Psoas muscle (tissue), 7 donors: ENCODE measurements at regions not wholly inside any gene's neighbourhood (a gene's known extent, or its start where the extent isn't known, plus 50 kb on each side); places are given as distances from the start of the nearest gene placed in this dataset.

Source experiments
- ATAC-seq, 4 donors: fragments of 200-7000 bp; cut with Tn5 transposase; one replicate each; pipeline ENCODE4 v1.9.1; 2020; ENCODE audit warnings: moderate library complexity in 3 of 4, mild to moderate bottlenecking in 2 of 4
- DNase-seq, 2 donors: peaks; one replicate each; pipeline ENCODE4 v3.0.0-alpha.2; 2020
- H3K27ac ChIP-seq: fragments of 200-600 bp; one replicate; pipeline ENCODE4 v1.8.0; 2022
- H3K27me3 ChIP-seq, 3 donors: fragments of 200-600 bp in 1 of 3; one replicate each; pipeline versions ENCODE4 v1.6.1 to v1.8.0; 2013 to 2022; ENCODE audit warnings: low read length in 2 of 3, mild to moderate bottlenecking in 2 of 3, moderate library complexity in 1 of 3; ENCODE audit not compliant: insufficient read depth in 3 of 3
- H3K36me3 ChIP-seq, 2 donors: fragments of 200-600 bp in 1 of 2; one replicate each; pipeline versions ENCODE4 v1.6.1 to v1.8.0; 2013 to 2022; ENCODE audit warnings: low read depth in 1 of 2, mild to moderate bottlenecking in 1 of 2, moderate library complexity in 1 of 2; ENCODE audit not compliant: insufficient read depth in 1 of 2
- H3K4me1 ChIP-seq: fragments of 200-600 bp; one replicate; pipeline ENCODE4 v1.8.0; 2022
- H3K4me3 ChIP-seq: fragments of 200-600 bp; one replicate; pipeline ENCODE4 v1.8.0; 2022; ENCODE audit warnings: mild to moderate bottlenecking
- H3K9me3 ChIP-seq: fragments of 200-600 bp; one replicate; pipeline ENCODE4 v1.8.0; 2022
- CTCF ChIP-seq: fragments of 200-600 bp; IDR thresholded peaks from one replicate; pipeline ENCODE4 v1.8.0; 2022; ENCODE audit warnings: antibody characterized with exemption
- WGBS, 3 donors: extraction: QIAGEN DNeasy Blood & Tissue Kit; methylation state at CpG; one replicate each; pipeline versions ENCODE4 v1.1.6 to v1.1.7; 2013; 5-methylcytosine and 5-hydroxymethylcytosine counted together
- intact Hi-C, 2 donors: fragments of 100-400 bp; cut with DNase I; formaldehyde crosslinking; loops; one replicate each; pipeline versions ENCODE4 v1.11.0 to v1.14.2; 2022
- donor health status: healthy with polysubstance abuse.
- donor health status: DM: no; HTN: no; CAD: no; lungs with moderate emphysema.
- donor health status: Bipolar disorder and iron deficiency.
- donor health status: healthy.
- donor health status: DM: yes; HTN: yes; CAD: no.
- donor health status: DM: no; HTN: no; CAD: no.
- donor health status: DM: yes; HTN: yes; CAD: no.

- TF ChIP-seq CTCF, result no peak
- ATAC-seq (no peak), DNase-seq (no peak)
- H3K27ac ChIP-seq, result no peak overlapping the region
- H3K4me1 ChIP-seq, result no peaks in the 10 kb centered on the region
- no peaks in the 10 kb centered on the region for H3K9me3 ChIP-seq
- no peaks in the 10 kb centered on the region for H3K36me3 ChIP-seq
- no peak overlapping the region for H3K4me3 ChIP-seq
- 38 to 49% (median 42%) methylated on average over 2 of the region's 2 CpGs for WGBS, 3 donors
- H3K27me3 ChIP-seq, result no peaks in the 10 kb centered on the region
- intact Hi-C loops, result no loop called here
Measured at GRCh38 chr1:82446236-82446635, 645.5 kb downstream of the ADGRL2 start.

GRCh38 chr1:82445827-82446226 is 645.1 kb downstream of the ADGRL2 start:
- 55 to 65% (median 58%) methylated on average over 3 of the region's 3 CpGs for WGBS, 3 donors
- H3K27me3 ChIP-seq, result no peaks in the 10 kb centered on the region
- DNase-seq (no peak), ATAC-seq (no peak)
- no peak overlapping the region for H3K27ac ChIP-seq
- no peaks in the 10 kb centered on the region for H3K9me3 ChIP-seq
- H3K4me1 ChIP-seq, result no peaks in the 10 kb centered on the region
- intact Hi-C loops, result no loop called here
- no peak for TF ChIP-seq CTCF
- H3K36me3 ChIP-seq, result no peaks in the 10 kb centered on the region
- no peak overlapping the region for H3K4me3 ChIP-seq

- TF ChIP-seq CTCF, result no peak
- WGBS, 3 donors, result 86 to 89% (median 88%) methylated on average over 3 of the region's 3 CpGs
- no peak for ATAC-seq
Measured at GRCh38 chr1:82445132-82445531, 644.4 kb downstream of the ADGRL2 start.

GRCh38 chr1:82441402-82441801 is 640.7 kb downstream of the ADGRL2 start:
- no peaks in the 10 kb centered on the region for H3K36me3 ChIP-seq
- 80 to 86% (median 82%) methylated on average over 4 of the region's 4 CpGs for WGBS, 3 donors
- ATAC-seq (no peak), DNase-seq (no peak)
- H3K4me1 ChIP-seq, result no peaks in the 10 kb centered on the region
- H3K27ac ChIP-seq, result no peak overlapping the region
- H3K9me3 ChIP-seq, result no peaks in the 10 kb centered on the region
- TF ChIP-seq CTCF, result no peak
- no peaks in the 10 kb centered on the region for H3K27me3 ChIP-seq
- intact Hi-C loops, result no loop called here
- H3K4me3 ChIP-seq, result no peak overlapping the region

More at GRCh38 chr1:82445132-82445531, 644.4 kb downstream of the ADGRL2 start:
- Histone ChIP-seq H3K27me3 (no peaks in the 10 kb centered on the region), H3K4me1 (no peaks in the 10 kb centered on the region), H3K27ac (no peak overlapping the region), H3K36me3 (no peaks in the 10 kb centered on the region), H3K9me3 (no peaks in the 10 kb centered on the region), H3K4me3 (no peak overlapping the region)
- intact Hi-C loops, result no loop called here
- DNase-seq, result no peak

- no peaks in the 10 kb centered on the region for H3K4me1 ChIP-seq
- H3K36me3 ChIP-seq, result no peaks in the 10 kb centered on the region
- no peaks in the 10 kb centered on the region for H3K27me3 ChIP-seq
- no peak overlapping the region for H3K4me3 ChIP-seq
- no peaks in the 10 kb centered on the region for H3K9me3 ChIP-seq
- DNase-seq (no peak), ATAC-seq (no peak)
- intact Hi-C loops, result no loop called here
- no peak for TF ChIP-seq CTCF
- H3K27ac ChIP-seq, result no peak overlapping the region
Measured at GRCh38 chr1:82423174-82423815, 622.6 kb downstream of the ADGRL2 start.
